Endometrial microvascular endothelial cells (primary cell): ENCODE measurements at regions not wholly inside any gene's neighbourhood (a gene's known extent, or its start where the extent isn't known, plus 50 kb on each side); places are given as distances from the start of the nearest gene placed in this dataset.

Experiments used
- in situ Hi-C: cut with HindIII; loops from 2 replicates; pipeline ENCODE4 v1.10.0; 2017; ENCODE audit warnings: low sequenced_read_pairs, low pct_unique_long_range_greater_than_20kb; ENCODE audit errors: inconsistent ontology term

DNA sequence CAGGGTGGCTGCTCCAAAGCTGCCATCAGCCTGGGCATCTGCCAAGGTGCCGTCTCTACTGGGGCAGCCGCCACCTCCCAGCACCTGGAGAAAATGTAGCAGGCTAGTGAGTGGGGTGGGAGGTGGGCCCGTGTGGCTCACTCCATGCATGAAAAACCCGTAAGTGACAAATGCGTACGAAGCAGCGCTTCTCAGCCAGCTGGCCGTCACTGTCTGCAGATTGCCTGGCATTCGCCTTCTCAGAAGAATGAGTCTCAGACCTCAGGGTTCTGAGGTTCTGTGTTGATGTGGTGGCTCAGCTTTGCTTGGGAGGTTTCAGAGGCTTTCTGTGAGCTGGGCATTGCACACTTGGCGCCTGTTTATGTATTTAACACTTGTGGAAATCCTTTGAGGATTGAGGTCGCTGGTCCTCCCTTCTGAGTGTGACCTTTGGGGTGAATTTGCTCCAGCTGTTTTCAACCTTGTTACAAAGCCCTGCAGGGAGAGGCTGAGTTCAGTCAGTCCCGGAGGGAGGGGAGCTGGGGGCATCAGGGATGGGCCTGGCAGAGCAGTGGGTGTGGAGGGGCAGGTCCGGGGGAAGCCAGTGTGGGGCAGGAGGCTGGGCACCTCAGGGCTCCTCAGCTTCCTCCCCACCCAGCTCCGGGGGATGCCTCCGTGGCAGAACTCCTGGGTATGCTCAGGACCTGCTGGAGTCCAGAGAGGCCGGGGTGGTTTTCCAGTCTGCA lies 977.0 kb downstream of the TBC1D22A start:
- in situ Hi-C loops, result no loop called here

- in situ Hi-C loops, result no loop called here
Measured at GRCh38 chr22:47738472-47739013, 976.1 kb downstream of the TBC1D22A start.

DNA sequence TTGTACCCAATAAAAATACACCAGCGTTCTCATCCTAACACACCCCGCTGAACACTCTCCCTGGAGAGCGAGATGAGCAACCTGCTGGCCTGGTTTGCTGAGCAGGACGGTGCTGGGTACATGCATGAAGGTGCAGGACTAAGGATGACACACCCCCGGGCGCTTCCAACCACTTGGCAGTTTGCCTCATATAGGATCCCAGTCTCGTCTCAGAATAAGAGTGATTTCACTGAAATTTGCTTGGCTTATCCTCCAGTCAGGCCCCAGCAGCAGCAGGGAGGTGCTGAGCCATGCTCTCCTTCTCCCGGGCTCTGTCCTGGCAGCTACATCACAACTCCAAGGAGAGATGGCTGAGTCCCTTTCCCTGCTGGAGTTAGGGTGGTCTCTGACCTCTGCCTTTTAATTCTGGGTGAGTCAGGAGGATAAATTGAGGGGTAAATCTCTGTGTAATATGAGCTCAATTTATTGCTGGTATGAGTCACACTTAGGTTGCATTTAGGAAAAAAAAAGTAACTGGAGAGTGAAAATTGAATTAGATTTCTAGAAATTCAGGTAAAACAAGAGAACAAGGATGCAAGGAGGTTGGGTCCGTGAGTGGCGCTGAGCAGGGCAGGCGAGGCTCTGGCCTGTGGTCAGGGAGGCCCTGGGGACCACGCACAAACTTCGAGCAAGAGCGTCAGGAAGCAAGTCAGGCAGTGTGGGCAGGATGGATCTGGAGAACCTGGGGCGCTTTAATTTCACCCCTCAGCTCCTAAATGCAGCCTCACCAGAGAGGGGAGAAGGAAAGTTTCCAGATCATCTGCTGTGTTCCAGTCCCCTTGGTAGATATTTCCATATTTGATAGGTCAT lies 974.0 kb downstream of the TBC1D22A start:
- in situ Hi-C loops, result no loop called here

GRCh38 chr22:47734511-47734910 lies 972.1 kb downstream of the TBC1D22A start:
- in situ Hi-C loops, result no loop called here

GRCh38 chr22:47727641-47728040 lies 965.2 kb downstream of the TBC1D22A start:
- in situ Hi-C loops, result no loop called here

- in situ Hi-C loops, result no loop called here
Measured at GRCh38 chr22:47724751-47725150, 962.3 kb downstream of the TBC1D22A start.

DNA sequence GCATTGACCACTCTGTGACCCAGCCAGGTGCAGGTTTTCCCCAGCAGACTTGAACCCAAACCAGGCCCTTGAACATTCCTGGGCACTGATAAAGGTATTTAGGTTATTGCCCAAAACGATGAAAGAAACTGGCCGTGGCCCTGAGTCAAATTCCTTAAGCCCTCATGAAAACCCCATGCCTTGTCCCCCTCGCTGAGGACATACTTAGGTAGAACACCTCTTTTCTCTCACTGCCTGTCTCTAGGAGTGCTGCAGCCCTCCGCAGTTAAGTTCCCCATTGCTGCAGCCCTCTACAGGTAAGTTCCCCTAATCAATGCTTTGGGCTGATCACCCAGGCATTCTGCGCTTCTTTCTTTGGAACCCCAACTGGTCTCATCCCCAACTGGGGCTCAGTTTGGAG lies 961.6 kb downstream of the TBC1D22A start:
- in situ Hi-C loops, result no loop called here

DNA sequence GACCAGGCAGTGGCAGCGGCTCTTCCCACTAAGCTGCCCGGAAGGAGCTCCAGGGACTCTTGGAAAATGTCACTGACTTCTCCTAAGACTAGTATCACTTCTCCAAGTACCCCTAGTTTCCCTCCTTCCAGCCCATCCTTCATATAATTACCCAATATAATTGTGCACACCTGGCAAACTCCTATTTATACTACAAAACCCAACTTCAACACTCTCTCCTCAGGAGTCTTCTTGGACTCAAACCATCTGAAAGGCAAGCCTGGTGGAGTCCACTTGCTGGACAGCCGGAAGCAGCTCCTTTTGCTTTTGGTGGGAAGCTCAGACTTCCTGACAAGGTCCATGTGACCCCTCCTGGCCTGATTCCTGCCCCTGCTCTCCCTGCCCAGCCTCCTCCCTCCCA lies 955.9 kb downstream of the TBC1D22A start:
- in situ Hi-C loops, result no loop called here

GRCh38 chr22:47716890-47717615 lies 954.6 kb downstream of the TBC1D22A start:
- in situ Hi-C loops, result no loop called here

DNA sequence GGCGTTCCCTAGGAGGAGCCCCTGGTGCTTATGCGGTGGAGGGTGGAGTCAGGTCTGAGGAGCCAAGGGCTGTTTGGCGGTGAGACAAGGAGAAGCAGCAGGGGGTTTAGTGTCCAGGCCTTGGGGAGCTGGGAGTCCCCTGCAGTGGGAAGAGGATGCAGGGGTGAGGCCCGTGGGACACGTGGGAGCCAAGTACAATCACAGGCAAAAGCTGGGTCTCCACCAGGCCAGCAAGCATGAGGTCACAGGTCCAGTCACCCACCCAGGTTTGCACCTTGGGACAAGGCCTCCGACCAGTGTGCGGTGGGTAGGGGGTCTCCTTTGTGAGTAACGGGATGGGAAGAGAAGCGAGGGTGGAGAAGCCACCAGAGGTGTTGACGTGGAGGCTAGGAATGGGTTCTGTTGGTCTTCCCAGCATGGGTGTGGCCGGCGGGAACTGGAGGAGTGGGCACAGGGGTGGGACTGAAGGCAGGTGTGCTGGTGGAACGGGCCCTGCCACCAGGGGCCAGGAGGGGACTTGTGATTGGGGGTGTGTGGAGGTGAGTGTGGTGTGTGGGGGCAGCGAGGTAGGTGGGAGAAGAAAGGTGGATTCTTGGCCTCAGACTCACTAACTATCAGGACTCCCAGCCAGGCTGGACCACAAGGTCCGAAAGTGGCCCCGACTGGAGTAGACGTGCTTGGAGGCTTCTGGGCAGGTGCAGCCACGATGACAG lies 953.6 kb downstream of the TBC1D22A start:
- in situ Hi-C loops, result no loop called here

GRCh38 chr22:47713941-47714340 lies 951.5 kb downstream of the TBC1D22A start:
- in situ Hi-C loops, result no loop called here

GRCh38 chr22:47710135-47710534 lies 947.7 kb downstream of the TBC1D22A start:
- in situ Hi-C loops, result no loop called here

DNA sequence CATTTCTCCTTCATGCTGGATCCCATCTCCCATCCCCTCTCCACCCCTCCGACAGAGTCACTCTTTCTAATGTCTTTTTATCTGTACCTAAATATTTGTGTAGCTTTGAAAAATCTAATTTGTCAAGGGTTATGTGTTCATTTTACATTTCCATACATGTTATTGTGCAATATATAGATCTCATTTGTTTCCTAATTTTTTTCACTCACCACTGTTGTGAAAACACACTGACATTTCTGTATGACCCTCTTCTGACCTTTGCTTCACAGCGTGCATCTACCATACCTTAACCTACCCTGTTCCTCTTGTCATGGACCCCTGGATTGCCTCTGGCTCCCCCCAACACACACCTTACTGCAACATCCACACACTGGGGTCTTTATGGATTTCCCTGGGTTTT lies 942.9 kb downstream of the TBC1D22A start:
- in situ Hi-C loops, result no loop called here

- in situ Hi-C loops, result no loop called here
Measured at GRCh38 chr22:47698906-47699305, 936.5 kb downstream of the TBC1D22A start.

- in situ Hi-C loops, result no loop called here
Measured at GRCh38 chr22:47697861-47698260, 935.4 kb downstream of the TBC1D22A start.

GRCh38 chr22:47696776-47697175 lies 934.3 kb downstream of the TBC1D22A start:
- in situ Hi-C loops, result no loop called here

- in situ Hi-C loops, result no loop called here
Measured at GRCh38 chr22:47695176-47695575, 932.7 kb downstream of the TBC1D22A start.

GRCh38 chr22:47694536-47695130 lies 932.2 kb downstream of the TBC1D22A start:
- in situ Hi-C loops, result no loop called here
